Endothelial cell of umbilical vein (primary cell): ENCODE measurements at regions not wholly inside any gene's neighbourhood (a gene's known extent, or its start where the extent isn't known, plus 50 kb on each side); places are given as distances from the start of the nearest gene placed in this dataset.

Source experiments
- BruUV-seq: library from RNA; stranded (reverse); fragments of 400-500 nt; replicated peaks from 2 replicates; lab custom pipeline; 2021; lab: Mats Ljungman, UMichigan
- CTCF ChIA-PET: fragments of 300-600, 350-600 bp; sonication (Branson Sonifier 250); formaldehyde crosslinking; loops from one replicate; lab custom pipeline; 2021; ENCODE audit warnings: antibody characterized with exemption, inconsistent platforms; lab: Charles Lee
- POLR2A ChIA-PET: fragments of 300-600, 350-600 bp; sonication (Branson Sonifier 250); formaldehyde crosslinking; loops from one replicate; lab custom pipeline; 2021; ENCODE audit warnings: antibody characterized with exemption, inconsistent platforms; lab: Charles Lee
- DNase-seq: peaks from one replicate; pipeline ENCODE4 v3.0.0-alpha.2; 2011; ENCODE audit warnings: low read depth, low spot score
- FAIRE-seq: peaks from 2 replicates; lab custom pipeline; 2011; peaks lifted over from hg19 to GRCh38; lab: Jason Lieb, UNC
- H2AFZ ChIP-seq: 2 replicates; pipeline ENCODE4 v1.6.0; 2012; ENCODE audit warnings: low read depth, low read length, control low read depth, inconsistent platforms
- H3K27ac ChIP-seq: 2 replicates; pipeline ENCODE4 v1.5.1; 2011; ENCODE audit warnings: low read depth, mild to moderate bottlenecking, control low read depth, low read length, moderate library complexity; ENCODE audit not compliant: insufficient read depth
- H3K27me3 ChIP-seq, 2 experiments: 2 replicates each; pipeline versions ENCODE4 v1.6.0 to v1.6.1; 2011; ENCODE audit warnings: low read length in 2 of 2, mixed read lengths in 1 of 2; ENCODE audit not compliant: control insufficient read depth in 2 of 2, insufficient read depth in 2 of 2
- H3K36me3 ChIP-seq, 2 experiments: 2 replicates in 1 of 2; 3 replicates in 1 of 2; pipeline ENCODE4 v1.5.1; 2011; ENCODE audit warnings: low read length in 2 of 2, mild to moderate bottlenecking in 1 of 2, moderate library complexity in 1 of 2; ENCODE audit not compliant: control insufficient read depth in 2 of 2, insufficient read depth in 2 of 2; ENCODE audit errors: extremely low read depth in 1 of 2
- H3K4me1 ChIP-seq: 3 replicates; pipeline ENCODE4 v1.5.1; 2011; ENCODE audit warnings: mild to moderate bottlenecking, low read length; ENCODE audit not compliant: control insufficient read depth, insufficient read depth; ENCODE audit errors: extremely low read depth
- H3K4me2 ChIP-seq: 2 replicates; pipeline ENCODE4 v1.6.1; 2011; ENCODE audit warnings: low read length, control low read depth, mixed read lengths; ENCODE audit not compliant: insufficient read depth
- H3K4me3 ChIP-seq, 3 experiments: fragments of 200-600 bp in 1 of 3; sonication (generic), shearing (Covaris generic) in 1 of 3; replicated peaks in 1 of 3; 2 replicates each; pipeline ENCODE4 v1.5.1; 2011 to 2016; ENCODE audit warnings: control low read depth in 3 of 3, low read length in 3 of 3, mild to moderate bottlenecking in 2 of 3, inconsistent platforms in 1 of 3, low read depth in 1 of 3, moderate library complexity in 1 of 3; ENCODE audit not compliant: insufficient read depth in 1 of 3
- H3K79me2 ChIP-seq: 2 replicates; pipeline ENCODE4 v1.6.0; 2012; ENCODE audit warnings: low read length, inconsistent platforms; ENCODE audit not compliant: control insufficient read depth, insufficient read depth
- H3K9ac ChIP-seq: replicated peaks from 2 replicates; pipeline ENCODE3; 2011; ENCODE audit warnings: low read length, control low read depth; ENCODE audit not compliant: insufficient read depth; ENCODE audit errors: extremely low read depth
- H3K9me1 ChIP-seq: replicated peaks from 3 replicates; pipeline ENCODE4 v1.6.0; 2011; ENCODE audit warnings: mild to moderate bottlenecking, low read length; ENCODE audit not compliant: control insufficient read depth, insufficient read depth; ENCODE audit errors: extremely low read depth
- H3K9me3 ChIP-seq: replicated peaks from 2 replicates; pipeline ENCODE4 v1.5.1; 2012; ENCODE audit warnings: low read length, inconsistent platforms; ENCODE audit not compliant: control insufficient read depth, insufficient read depth
- H4K20me1 ChIP-seq: replicated peaks from 2 replicates; pipeline ENCODE3; 2011; ENCODE audit warnings: mild to moderate bottlenecking, low read length; ENCODE audit not compliant: control insufficient read depth, insufficient read depth; ENCODE audit errors: extremely low read depth
- EZH2 ChIP-seq: IDR thresholded peaks from 2 replicates; pipeline ENCODE4 v1.6.1; 2012; ENCODE audit warnings: borderline replicate concordance, low read depth, mild to moderate bottlenecking, moderate library complexity, low read length, inconsistent platforms; ENCODE audit not compliant: severe bottlenecking
- FOS ChIP-seq: IDR thresholded peaks from 2 replicates; pipeline ENCODE4 v1.6.1; 2011; ENCODE audit warnings: mild to moderate bottlenecking, low read length, moderate library complexity, borderline replicate concordance; ENCODE audit not compliant: insufficient read depth
- GATA2 ChIP-seq: IDR thresholded peaks from 2 replicates; pipeline ENCODE4 v1.7.0; 2011; ENCODE audit warnings: low read depth, mild to moderate bottlenecking, moderate library complexity, mixed read lengths, low read length; ENCODE audit not compliant: insufficient read length, insufficient read depth
- JUN ChIP-seq: IDR thresholded peaks from 2 replicates; pipeline ENCODE4 v1.6.1; 2011; ENCODE audit warnings: borderline replicate concordance, low read depth; ENCODE audit not compliant: insufficient read length, insufficient read depth
- MAX ChIP-seq: IDR thresholded peaks from 2 replicates; pipeline ENCODE4 v1.6.1; 2011; ENCODE audit not compliant: insufficient read depth, insufficient read length
- MYC ChIP-seq: IDR thresholded peaks from one replicate; pipeline ENCODE4 v1.6.1; 2011; ENCODE audit warnings: mild to moderate bottlenecking, low read depth, low read length
- POLR2A ChIP-seq: IDR thresholded peaks from 2 replicates; pipeline ENCODE4 v1.6.1; 2012; ENCODE audit warnings: low read depth, mild to moderate bottlenecking, control low read depth, low read length
- POLR2AphosphoS5 ChIP-seq: IDR thresholded peaks from 2 replicates; pipeline ENCODE4 v1.6.1; 2012; ENCODE audit warnings: low read depth, mild to moderate bottlenecking, control low read depth, low read length, moderate library complexity; ENCODE audit not compliant: insufficient read depth
- dilution Hi-C: fragments of 300-500 bp; cut with MboI; formaldehyde crosslinking; loops from one replicate; pipeline ENCODE4 v1.15.0; 2019; ENCODE audit warnings: low sequenced_read_pairs; ENCODE audit not compliant: extremely low pct_ligation_motif_present
- intact Hi-C: fragments of 100-400 bp; cut with micrococcal nuclease; formaldehyde crosslinking; loops from one replicate; pipeline ENCODE4 v1.10.0; 2022
- TF ChIP-seq, protein P1 (sequence below), 2 donors: IDR thresholded peaks; 1 replicate in 1 of 2; 2 replicates in 1 of 2; pipeline ENCODE4 v1.5.1; 2011; ENCODE audit warnings: low read length in 2 of 2, mild to moderate bottlenecking in 2 of 2, moderate library complexity in 2 of 2, control low read depth in 1 of 2, inconsistent platforms in 1 of 2, low read depth in 1 of 2; ENCODE audit not compliant: insufficient read depth in 1 of 2; ENCODE audit errors: extremely low read depth in 1 of 2

DNA sequence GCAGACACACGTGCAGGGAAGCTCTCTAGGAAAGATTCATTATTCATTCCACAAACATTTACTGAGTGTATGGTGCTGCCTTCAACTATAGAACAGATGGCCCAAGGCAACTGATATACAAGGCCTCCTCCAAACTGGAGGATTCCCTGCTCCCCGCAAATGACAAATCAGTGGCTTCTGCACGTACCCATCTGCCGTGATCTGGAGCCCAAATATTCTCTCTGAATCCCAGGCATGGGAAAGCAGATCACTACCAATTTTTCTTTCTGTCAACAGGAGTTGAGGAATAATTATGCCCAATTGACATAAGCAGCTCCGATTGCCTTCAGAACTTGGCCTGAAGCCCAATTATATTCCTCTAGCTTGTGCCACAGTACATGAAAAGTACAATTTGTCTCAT lies 174.2 kb upstream of the CCDC196 start:
- CTCF ChIA-PET: no interaction called here
- dilution Hi-C loops: no loop called here

More for the DNA sequence above, 174.2 kb upstream of the CCDC196 start:
- DNase-seq (no peak), FAIRE-seq (no peak)
- Histone ChIP-seq H3K9ac (no peak overlapping the region), H3K9me1 (no peaks in the 10 kb centered on the region), H3K4me1 (no peaks in the 10 kb centered on the region), H2AFZ (no peak overlapping the region), H4K20me1 (no peaks in the 10 kb centered on the region), H3K36me3 (no peaks in the 10 kb centered on the region), H3K4me3 (no peak overlapping the region), H3K4me2 (no peak overlapping the region), H3K79me2 (no peaks in the 10 kb centered on the region), H3K27me3 (no peaks in the 10 kb centered on the region), H3K9me3 (no peaks in the 10 kb centered on the region), H3K27ac (no peak overlapping the region)
- no TSS peak for BruUV-seq
- POLR2A ChIA-PET: no interaction called here
- intact Hi-C loops: no loop called here
- TF ChIP-seq, protein P1, sequence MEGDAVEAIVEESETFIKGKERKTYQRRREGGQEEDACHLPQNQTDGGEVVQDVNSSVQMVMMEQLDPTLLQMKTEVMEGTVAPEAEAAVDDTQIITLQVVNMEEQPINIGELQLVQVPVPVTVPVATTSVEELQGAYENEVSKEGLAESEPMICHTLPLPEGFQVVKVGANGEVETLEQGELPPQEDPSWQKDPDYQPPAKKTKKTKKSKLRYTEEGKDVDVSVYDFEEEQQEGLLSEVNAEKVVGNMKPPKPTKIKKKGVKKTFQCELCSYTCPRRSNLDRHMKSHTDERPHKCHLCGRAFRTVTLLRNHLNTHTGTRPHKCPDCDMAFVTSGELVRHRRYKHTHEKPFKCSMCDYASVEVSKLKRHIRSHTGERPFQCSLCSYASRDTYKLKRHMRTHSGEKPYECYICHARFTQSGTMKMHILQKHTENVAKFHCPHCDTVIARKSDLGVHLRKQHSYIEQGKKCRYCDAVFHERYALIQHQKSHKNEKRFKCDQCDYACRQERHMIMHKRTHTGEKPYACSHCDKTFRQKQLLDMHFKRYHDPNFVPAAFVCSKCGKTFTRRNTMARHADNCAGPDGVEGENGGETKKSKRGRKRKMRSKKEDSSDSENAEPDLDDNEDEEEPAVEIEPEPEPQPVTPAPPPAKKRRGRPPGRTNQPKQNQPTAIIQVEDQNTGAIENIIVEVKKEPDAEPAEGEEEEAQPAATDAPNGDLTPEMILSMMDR (IDR thresholded peaks at IDR 0.05; ENCODE audit: extremely low read depth in 1 of 2, insufficient read depth in 1 of 2, low read depth in 1 of 2, low read length in 2 of 2): no peak
- no peak for TF ChIP-seq MYC
- no peak for TF ChIP-seq FOS
- TF ChIP-seq POLR2AphosphoS5: no peak
- TF ChIP-seq MAX: no peak
- no peak for TF ChIP-seq JUN
- no peak for TF ChIP-seq POLR2A
- no peak for TF ChIP-seq EZH2
- TF ChIP-seq GATA2: no peak
